Peyer's patch (tissue), 4 donors: ENCODE measurements at regions not wholly inside any gene's neighbourhood (a gene's known extent, or its start where the extent isn't known, plus 50 kb on each side); places are given as distances from the start of the nearest gene placed in this dataset.

Source experiments
- CTCF ChIP-seq, 6 experiments: fragments of 450-650 bp in 4 of 6; fragments of 200-600 bp in 2 of 6; sonication (generic) in 1 of 6; IDR thresholded peaks; one replicate each; pipeline ENCODE4 v1.5.1; 2017 to 2019; ENCODE audit warnings: antibody characterized with exemption in 6 of 6, mild to moderate bottlenecking in 3 of 6, moderate library complexity in 1 of 6
- POLR2A ChIP-seq, 2 donors: fragments of 450-650 bp; IDR thresholded peaks; one replicate each; pipeline ENCODE4 v1.5.1; 2017; ENCODE audit warnings: antibody characterized with exemption in 2 of 2, mild to moderate bottlenecking in 2 of 2, moderate library complexity in 2 of 2

GRCh38 chr9:119991797-119992196, 588.2 kb downstream of the CDK5RAP2 start:
- TF ChIP-seq CTCF (IDR thresholded peaks at IDR 0.05) (no peak), POLR2A (IDR thresholded peaks at IDR 0.05) (no peak)
